ENCODE measurements at regions not wholly inside any gene's neighbourhood (a gene's known extent, or its start where the extent isn't known, plus 50 kb on each side); places are given as distances from the start of the nearest gene placed in this dataset.
"Not testable (repeated sequence)": the region's sequence is repeated elsewhere in the genome, so short reads cannot be mapped to it uniquely, and the experiment has no call there.

DNA sequence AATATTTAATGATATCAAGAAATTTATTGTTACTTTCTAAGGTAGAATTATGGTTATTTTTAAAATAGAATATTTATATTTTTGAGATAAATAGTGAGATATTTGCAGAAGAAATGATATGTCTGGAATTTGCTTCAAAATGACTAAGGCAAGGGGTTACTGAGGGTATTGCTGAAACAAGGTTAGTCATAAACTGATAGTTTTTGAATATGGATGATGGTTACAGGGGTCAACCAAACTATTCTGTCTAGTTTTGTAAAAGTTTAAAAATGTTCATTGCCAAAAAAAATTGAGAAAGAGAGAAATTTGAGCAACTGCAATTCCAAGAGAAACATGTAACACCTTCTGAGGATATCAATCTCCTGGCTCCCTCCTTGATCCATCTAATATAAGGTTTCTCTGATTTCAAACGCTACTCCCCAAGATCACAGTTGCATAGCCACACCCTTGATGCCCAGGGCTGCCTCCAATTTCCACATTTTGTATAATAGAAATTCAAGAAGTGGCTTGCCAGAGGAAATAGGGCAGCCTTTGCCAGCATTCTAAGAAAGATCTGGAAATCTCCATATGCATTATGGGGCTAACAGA is 159.4 kb upstream of the NAMPT start:
- Histone ChIP-seq H3K4me1 (ENCODE audit: insufficient read depth) (no peaks in the 10 kb centered on the region), H3K27me3 (no peaks in the 10 kb centered on the region), H3K4me3 (no peak overlapping the region), H3K27ac (no peak overlapping the region), H3K36me3 (no peaks in the 10 kb centered on the region), H3K9me3 (no peaks in the 10 kb centered on the region)
- intact Hi-C loops (cut with DNase I), result no loop called here
- TF ChIP-seq EP300 (IDR thresholded peaks at IDR 0.05), result no peak
- TF ChIP-seq POLR2A (IDR thresholded peaks at IDR 0.05), result no peak
- DNase-seq, result no peak
- WGBS, 3 donors, result 70 to 73% (median 73%) methylated on average over 1 of the region's 1 CpG

DNA sequence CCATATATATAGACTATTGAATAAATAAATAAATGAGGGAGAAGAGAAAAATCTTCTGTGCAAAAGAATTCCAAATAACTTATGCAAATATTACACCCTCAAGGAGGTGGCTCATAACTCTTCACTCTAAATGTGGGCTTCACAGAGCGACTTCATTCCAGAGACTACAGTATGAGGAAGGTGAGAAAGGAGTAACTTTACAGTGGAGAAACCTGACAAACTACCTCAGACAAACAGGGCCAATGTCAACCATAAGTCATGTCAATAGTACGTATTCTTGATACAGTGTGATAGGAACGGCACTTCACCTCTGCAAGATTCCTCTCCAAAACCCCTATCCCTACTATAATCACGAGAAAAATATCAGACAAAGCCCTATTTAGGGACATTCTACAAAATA is 158.4 kb upstream of the NAMPT start:
- TF ChIP-seq, protein P1, sequence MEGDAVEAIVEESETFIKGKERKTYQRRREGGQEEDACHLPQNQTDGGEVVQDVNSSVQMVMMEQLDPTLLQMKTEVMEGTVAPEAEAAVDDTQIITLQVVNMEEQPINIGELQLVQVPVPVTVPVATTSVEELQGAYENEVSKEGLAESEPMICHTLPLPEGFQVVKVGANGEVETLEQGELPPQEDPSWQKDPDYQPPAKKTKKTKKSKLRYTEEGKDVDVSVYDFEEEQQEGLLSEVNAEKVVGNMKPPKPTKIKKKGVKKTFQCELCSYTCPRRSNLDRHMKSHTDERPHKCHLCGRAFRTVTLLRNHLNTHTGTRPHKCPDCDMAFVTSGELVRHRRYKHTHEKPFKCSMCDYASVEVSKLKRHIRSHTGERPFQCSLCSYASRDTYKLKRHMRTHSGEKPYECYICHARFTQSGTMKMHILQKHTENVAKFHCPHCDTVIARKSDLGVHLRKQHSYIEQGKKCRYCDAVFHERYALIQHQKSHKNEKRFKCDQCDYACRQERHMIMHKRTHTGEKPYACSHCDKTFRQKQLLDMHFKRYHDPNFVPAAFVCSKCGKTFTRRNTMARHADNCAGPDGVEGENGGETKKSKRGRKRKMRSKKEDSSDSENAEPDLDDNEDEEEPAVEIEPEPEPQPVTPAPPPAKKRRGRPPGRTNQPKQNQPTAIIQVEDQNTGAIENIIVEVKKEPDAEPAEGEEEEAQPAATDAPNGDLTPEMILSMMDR (IDR thresholded peaks at IDR 0.05), result no peak
- TF ChIP-seq POLR2A (IDR thresholded peaks at IDR 0.05) (no peak), EP300 (IDR thresholded peaks at IDR 0.05) (no peak)
- 76 to 83% (median 78%) methylated on average over 4 of the region's 4 CpGs for WGBS, 3 donors
- Histone ChIP-seq H3K36me3 (no peaks in the 10 kb centered on the region), H3K9me3 (no peaks in the 10 kb centered on the region), H3K4me3 (no peak overlapping the region), H3K27me3 (no peaks in the 10 kb centered on the region), H3K4me1 (ENCODE audit: insufficient read depth) (no peaks in the 10 kb centered on the region), H3K27ac (no peak overlapping the region)
- no peak for DNase-seq
- intact Hi-C loops (cut with DNase I), result no loop called here

DNA sequence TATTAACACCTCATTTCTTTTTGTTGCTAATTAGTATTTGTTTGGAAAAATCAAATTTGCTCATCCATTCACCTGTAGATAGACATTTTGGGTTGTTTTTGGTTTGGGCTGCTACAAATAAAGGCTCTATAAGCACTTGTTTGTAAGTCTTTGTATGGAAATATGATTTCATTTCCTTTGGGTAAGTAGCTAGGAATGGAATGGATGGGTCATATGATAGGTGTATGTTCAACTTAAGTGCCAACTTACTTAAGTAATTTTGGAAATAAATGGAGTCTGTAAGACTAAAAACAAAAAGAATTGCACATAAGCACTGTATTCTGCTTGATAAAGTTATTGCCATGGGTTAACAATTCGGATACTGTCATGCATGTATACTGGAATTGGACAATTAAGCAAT is 157.7 kb upstream of the NAMPT start:
- TF ChIP-seq POLR2A (IDR thresholded peaks at IDR 0.05) (no peak), EP300 (IDR thresholded peaks at IDR 0.05) (no peak)
- TF ChIP-seq, protein P1 (IDR thresholded peaks at IDR 0.05), result no peak
- Histone ChIP-seq H3K27ac (no peak overlapping the region), H3K4me3 (no peak overlapping the region), H3K4me1 (ENCODE audit: insufficient read depth) (no peaks in the 10 kb centered on the region), H3K36me3 (no peaks in the 10 kb centered on the region), H3K27me3 (no peaks in the 10 kb centered on the region), H3K9me3 (no peaks in the 10 kb centered on the region)
- intact Hi-C loops (cut with DNase I), result no loop called here
- no peak for DNase-seq
- WGBS, 3 donors, result 76 to 83% (median 79%) methylated on average over 1 of the region's 1 CpG

DNA sequence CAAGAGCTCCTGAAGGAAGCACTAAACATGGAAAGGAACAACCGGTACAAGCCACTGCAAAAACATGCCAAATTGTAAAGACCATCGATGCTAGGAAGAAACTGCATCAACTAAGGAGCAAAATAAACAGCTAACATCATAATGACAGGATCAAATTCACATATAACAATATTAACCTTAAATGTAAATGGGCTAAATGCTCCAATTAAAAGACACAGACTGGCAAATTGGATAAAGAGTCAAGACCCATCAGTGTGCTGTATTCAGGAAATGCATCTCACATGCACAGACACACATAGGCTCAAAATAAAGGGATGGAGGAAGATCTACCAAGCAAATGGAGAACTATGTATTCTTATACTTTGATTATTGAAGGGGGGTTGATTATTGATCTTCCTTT is 156.6 kb upstream of the NAMPT start:
- H3K27ac ChIP-seq; H3K9me3 ChIP-seq; H3K36me3 ChIP-seq; H3K4me1 ChIP-seq (ENCODE audit: insufficient read depth); intact Hi-C loops (cut with DNase I); DNase-seq; H3K27me3 ChIP-seq; H3K4me3 ChIP-seq: not testable (repeated sequence)
- WGBS, 3 donors, result 80 to 91% (median 90%) methylated on average over 2 of the region's 2 CpGs

DNA sequence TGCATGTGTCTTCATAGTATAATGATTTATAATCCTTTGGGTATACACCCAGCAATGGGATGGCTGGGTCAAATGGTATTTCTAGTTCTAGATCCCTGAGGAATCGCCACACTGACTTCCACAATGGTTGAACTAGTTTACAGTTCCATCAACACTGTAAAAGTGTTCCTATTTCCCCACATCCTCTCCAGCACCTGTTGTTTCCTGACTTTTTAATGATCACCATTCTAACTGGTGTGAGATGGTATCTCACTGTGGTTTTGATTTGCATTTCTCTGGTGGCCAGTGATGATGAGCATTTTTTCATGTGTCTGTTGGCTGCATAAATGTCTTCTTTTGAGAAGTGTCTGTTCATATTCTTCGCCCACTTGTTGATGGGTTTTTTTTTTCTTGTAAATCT is 152.2 kb upstream of the NAMPT start:
- H3K4me3 ChIP-seq; H3K4me1 ChIP-seq (ENCODE audit: insufficient read depth); H3K9me3 ChIP-seq; H3K36me3 ChIP-seq; H3K27ac ChIP-seq; intact Hi-C loops (cut with DNase I); H3K27me3 ChIP-seq; DNase-seq: not testable (repeated sequence)
- 71 to 90% (median 84%) methylated on average over 2 of the region's 2 CpGs for WGBS, 3 donors

DNA sequence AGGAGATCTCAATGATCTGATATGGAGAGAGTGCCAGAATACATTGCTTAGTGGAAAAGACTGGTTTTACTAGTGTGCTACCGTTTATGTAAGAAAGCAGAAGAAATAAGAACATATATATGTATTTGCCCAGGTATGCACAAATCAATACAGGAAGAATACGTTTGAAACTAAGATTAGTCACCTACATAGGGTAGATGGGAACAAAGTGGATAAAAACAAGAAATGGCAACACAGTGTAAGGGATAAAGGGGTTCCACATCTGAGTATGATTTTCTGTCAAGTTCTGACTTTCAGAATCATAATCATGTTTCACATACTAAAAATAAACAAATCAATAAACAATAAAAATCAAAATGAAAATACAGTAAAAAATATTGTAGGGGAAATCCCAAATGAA is 148.6 kb upstream of the NAMPT start:
- Histone ChIP-seq H3K36me3 (no peaks in the 10 kb centered on the region), H3K27ac (no peak overlapping the region), H3K4me3 (no peak overlapping the region), H3K4me1 (ENCODE audit: insufficient read depth) (no peaks in the 10 kb centered on the region), H3K9me3 (no peaks in the 10 kb centered on the region), H3K27me3 (no peaks in the 10 kb centered on the region)
- WGBS, 3 donors, result 77 to 91% (median 83%) methylated on average over 2 of the region's 2 CpGs
- no peak for DNase-seq
- TF ChIP-seq, protein P1 (IDR thresholded peaks at IDR 0.05), result no peak
- TF ChIP-seq EP300 (IDR thresholded peaks at IDR 0.05) (no peak), POLR2A (IDR thresholded peaks at IDR 0.05) (no peak)
- intact Hi-C loops (cut with DNase I), result no loop called here
